Pancreas (tissue), 10 donors: ENCODE measurements at regions not wholly inside any gene's neighbourhood (a gene's known extent, or its start where the extent isn't known, plus 50 kb on each side); places are given as distances from the start of the nearest gene placed in this dataset.

Experiments
- ATAC-seq, 4 donors: fragments of 200-7000 bp; cut with Tn5 transposase; one replicate each; pipeline versions ENCODE4 v1.8.0 to v1.9.1; 2020; ENCODE audit warnings: mild to moderate bottlenecking in 4 of 4, moderate library complexity in 4 of 4
- DNase-seq, 6 donors: peaks; one replicate each; pipeline ENCODE4 v3.0.0-alpha.2; 2020
- FAIRE-seq: peaks from 2 replicates; lab custom pipeline; 2012; peaks lifted over from hg19 to GRCh38; lab: Jason Lieb, UNC
- H3K27ac ChIP-seq, 4 donors: fragments of 200-600 bp; sonication (generic); 1 replicate in 3 of 4; 2 replicates in 1 of 4; pipeline versions ENCODE4 v1.5.0 to v1.8.0; 2020
- H3K27me3 ChIP-seq, 4 donors: fragments of 200-600 bp; one replicate each; pipeline ENCODE4 v1.8.0; 2021
- H3K36me3 ChIP-seq, 3 donors: fragments of 200-600 bp; sonication (generic) in 1 of 3; one replicate each; pipeline versions ENCODE4 v1.5.0 to v1.8.0; 2020 to 2021
- H3K4me1 ChIP-seq, 3 donors: fragments of 200-600 bp; one replicate each; pipeline ENCODE4 v1.8.0; 2021
- H3K4me3 ChIP-seq, 4 donors: fragments of 200-600 bp; sonication (generic) in 2 of 4; one replicate each; pipeline versions ENCODE4 v1.5.0 to v1.8.0; 2020 to 2021
- H3K9me3 ChIP-seq, 4 donors: fragments of 200-600 bp; one replicate each; pipeline ENCODE4 v1.8.0; 2021
- WGBS, 2 donors: extraction: QIAGEN DNeasy Blood & Tissue Kit; methylation state at CpG; one replicate each; pipeline ENCODE4 v1.1.7; 2013; 5-methylcytosine and 5-hydroxymethylcytosine counted together
- intact Hi-C, 3 donors: fragments of 100-400 bp; cut with DNase I; formaldehyde crosslinking; loops; one replicate each; pipeline versions ENCODE4 v1.11.1 to v1.14.2; 2022
- TF ChIP-seq, protein P1 (sequence below), 4 donors: fragments of 200-600 bp; sonication (generic) in 3 of 4; IDR thresholded peaks; one replicate each; pipeline versions ENCODE4 v1.5.0 to v1.8.0; 2021; ENCODE audit warnings: antibody characterized with exemption in 4 of 4
- donor health status: healthy with polysubstance abuse.
- donor health status: DM: no; HTN: no; CAD: no; lungs with moderate emphysema.
- donor health status: DM: no; HTN: no; CAD: no.
- donor health status: control.
- donor health status: control.
- donor health status: Bipolar disorder and iron deficiency.
- donor health status: DM: yes; HTN: yes; CAD: no.
- donor health status: DM: no; HTN: no; CAD: no.
- donor health status: DM: no; HTN: no; CAD: no.
- donor health status: DM: yes; HTN: yes; CAD: no.

DNA sequence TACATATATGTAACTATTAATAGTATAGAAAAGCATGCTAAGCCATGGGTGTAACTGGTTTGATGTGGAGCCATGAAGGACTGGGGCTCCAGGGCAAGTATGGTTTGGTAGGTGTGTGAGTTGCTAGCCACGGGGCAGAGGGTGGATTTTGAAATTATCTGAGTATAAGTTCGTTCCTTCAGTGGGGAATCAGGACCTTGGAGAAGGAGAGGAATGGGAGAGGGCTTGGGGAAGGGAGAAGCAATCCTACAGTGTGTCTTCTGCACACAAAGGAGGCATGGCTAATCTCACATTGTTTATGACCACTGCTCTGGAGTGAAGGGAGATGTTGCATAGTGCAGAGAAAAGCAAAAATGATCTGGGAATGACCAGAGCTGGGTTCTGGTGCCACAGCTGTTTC lies 127.8 kb upstream of the CADM1 start:
- intact Hi-C loops, result no loop called here
- WGBS, 2 donors, result 48 to 56% methylated on average over 2 of the region's 2 CpGs
- no peaks in the 10 kb centered on the region for H3K4me1 ChIP-seq
- no peak overlapping the region for H3K4me3 ChIP-seq
- TF ChIP-seq, protein P1, sequence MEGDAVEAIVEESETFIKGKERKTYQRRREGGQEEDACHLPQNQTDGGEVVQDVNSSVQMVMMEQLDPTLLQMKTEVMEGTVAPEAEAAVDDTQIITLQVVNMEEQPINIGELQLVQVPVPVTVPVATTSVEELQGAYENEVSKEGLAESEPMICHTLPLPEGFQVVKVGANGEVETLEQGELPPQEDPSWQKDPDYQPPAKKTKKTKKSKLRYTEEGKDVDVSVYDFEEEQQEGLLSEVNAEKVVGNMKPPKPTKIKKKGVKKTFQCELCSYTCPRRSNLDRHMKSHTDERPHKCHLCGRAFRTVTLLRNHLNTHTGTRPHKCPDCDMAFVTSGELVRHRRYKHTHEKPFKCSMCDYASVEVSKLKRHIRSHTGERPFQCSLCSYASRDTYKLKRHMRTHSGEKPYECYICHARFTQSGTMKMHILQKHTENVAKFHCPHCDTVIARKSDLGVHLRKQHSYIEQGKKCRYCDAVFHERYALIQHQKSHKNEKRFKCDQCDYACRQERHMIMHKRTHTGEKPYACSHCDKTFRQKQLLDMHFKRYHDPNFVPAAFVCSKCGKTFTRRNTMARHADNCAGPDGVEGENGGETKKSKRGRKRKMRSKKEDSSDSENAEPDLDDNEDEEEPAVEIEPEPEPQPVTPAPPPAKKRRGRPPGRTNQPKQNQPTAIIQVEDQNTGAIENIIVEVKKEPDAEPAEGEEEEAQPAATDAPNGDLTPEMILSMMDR (IDR thresholded peaks at IDR 0.05), result no peak
- no peak for FAIRE-seq
- H3K9me3 ChIP-seq, result no peaks in the 10 kb centered on the region
- no peaks in the 10 kb centered on the region for H3K27me3 ChIP-seq
- H3K27ac ChIP-seq, result no peak overlapping the region
- DNase-seq, result no peak
- no peak for ATAC-seq
- no peaks in the 10 kb centered on the region for H3K36me3 ChIP-seq

DNA sequence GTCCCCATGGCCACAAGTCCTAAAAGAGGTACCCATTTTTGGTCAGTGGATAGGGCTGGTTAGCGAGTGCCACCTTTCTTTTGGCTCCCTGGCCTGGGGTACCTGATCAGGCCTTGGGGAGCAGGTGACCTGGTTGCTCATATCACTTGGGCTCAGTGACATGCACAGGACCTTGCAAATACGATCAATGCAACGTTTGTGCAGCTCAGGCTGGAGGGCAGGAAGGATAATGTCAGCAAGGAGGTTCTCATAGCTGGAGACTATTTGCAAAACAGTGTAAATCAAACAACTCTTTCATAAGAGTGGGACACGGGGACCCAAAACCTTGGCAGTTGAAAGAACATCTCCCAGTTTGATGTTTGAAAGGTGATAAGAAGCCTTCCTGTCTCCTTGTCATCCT lies 127.4 kb upstream of the CADM1 start:
- intact Hi-C loops, result no loop called here
- TF ChIP-seq, protein P1 (IDR thresholded peaks at IDR 0.05), result no peak
- FAIRE-seq, result no peak
- no peaks in the 10 kb centered on the region for H3K9me3 ChIP-seq
- no peak overlapping the region for H3K4me3 ChIP-seq
- WGBS, 2 donors, result 47% methylated on average over 4 of the region's 4 CpGs
- no peak for DNase-seq
- no peak for ATAC-seq
- no peaks in the 10 kb centered on the region for H3K36me3 ChIP-seq
- H3K27ac ChIP-seq, result no peak overlapping the region
- no peaks in the 10 kb centered on the region for H3K27me3 ChIP-seq
- H3K4me1 ChIP-seq, result no peaks in the 10 kb centered on the region

DNA sequence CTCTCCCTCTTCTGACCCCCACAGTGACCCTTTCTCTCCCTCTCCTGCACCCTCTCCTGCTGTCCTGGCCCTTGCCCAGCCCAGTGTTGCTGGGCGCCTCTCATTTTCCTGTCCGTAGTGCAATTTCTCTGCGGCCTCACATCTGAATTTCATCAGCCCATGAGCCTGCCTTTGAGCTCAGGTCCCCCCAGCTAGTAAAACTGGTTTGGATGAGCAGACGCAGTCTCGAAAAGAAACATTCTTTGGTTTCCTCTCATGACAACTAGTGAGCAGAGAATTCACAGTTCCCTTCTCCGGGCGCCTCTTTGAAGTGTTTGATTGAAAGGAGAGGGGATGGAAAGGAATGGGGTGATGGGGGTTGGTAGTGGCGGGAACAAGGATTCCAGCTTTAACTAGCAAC lies 126.0 kb upstream of the CADM1 start:
- TF ChIP-seq, protein P1 (IDR thresholded peaks at IDR 0.05), result no peak
- 65 to 68% methylated on average over 8 of the region's 8 CpGs for WGBS, 2 donors
- Histone ChIP-seq H3K27me3 (no peaks in the 10 kb centered on the region), H3K27ac (no peak overlapping the region), H3K4me3 (no peak overlapping the region), H3K36me3 (no peaks in the 10 kb centered on the region), H3K9me3 (no peaks in the 10 kb centered on the region), H3K4me1 (no peaks in the 10 kb centered on the region)
- ATAC-seq (no peak), DNase-seq (no peak), FAIRE-seq (no peak)
- intact Hi-C loops, result no loop called here

DNA sequence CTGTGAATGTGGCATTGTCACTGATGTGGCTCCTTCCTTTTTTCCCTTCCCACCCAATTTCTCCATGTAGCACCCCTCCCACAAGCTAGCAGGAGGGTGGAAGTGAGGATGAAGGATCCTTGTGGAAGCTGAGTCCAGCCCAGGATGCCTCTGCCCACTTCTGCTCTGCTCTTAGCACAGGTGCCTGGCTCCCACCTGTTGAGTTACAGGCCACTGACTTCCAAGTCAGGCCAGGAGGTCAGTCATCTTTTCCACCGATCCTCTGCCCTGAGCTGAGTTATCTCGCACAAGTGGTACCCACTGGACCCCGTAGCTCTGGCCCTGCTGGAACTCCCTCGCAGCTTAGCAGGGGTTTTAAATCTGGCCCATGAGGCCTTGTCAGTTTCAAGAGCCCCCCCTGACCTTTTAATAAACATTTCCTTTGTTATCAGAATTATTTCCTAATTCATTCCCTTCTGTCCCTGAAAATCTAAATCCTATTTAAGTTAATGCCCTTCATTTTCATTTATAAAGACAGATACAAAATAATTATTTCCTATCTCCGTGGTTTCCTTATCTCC lies 125.3 kb upstream of the CADM1 start:
- no peak for FAIRE-seq
- no peaks in the 10 kb centered on the region for H3K36me3 ChIP-seq
- 62 to 70% methylated on average over 5 of the region's 5 CpGs for WGBS, 2 donors

More for the DNA sequence above, 125.3 kb upstream of the CADM1 start:
- DNase-seq (no peak), ATAC-seq (no peak)
- TF ChIP-seq, protein P1 (IDR thresholded peaks at IDR 0.05), result no peak
- no peaks in the 10 kb centered on the region for H3K27me3 ChIP-seq
- no peak overlapping the region for H3K27ac ChIP-seq
- no peaks in the 10 kb centered on the region for H3K9me3 ChIP-seq
- no peak overlapping the region for H3K4me3 ChIP-seq
- H3K4me1 ChIP-seq, result no peaks in the 10 kb centered on the region
- intact Hi-C loops, result no loop called here
